Natural killer cell (primary cell): ENCODE measurements at regions not wholly inside any gene's neighbourhood (a gene's known extent, or its start where the extent isn't known, plus 50 kb on each side); places are given as distances from the start of the nearest gene placed in this dataset.

Experiments
- ATAC-seq, 3 donors: fragments of 150-1000 bp in 2 of 3; fragments of 200-7000 bp in 1 of 3; cut with Tn5 transposase; 1 replicate in 1 of 3; 2 replicates in 2 of 3; pipeline ENCODE4 v1.10.0; 2021; ENCODE audit warnings: mild to moderate bottlenecking in 2 of 3, moderate library complexity in 2 of 3
- DNase-seq, 2 donors: peaks; one replicate each; pipeline versions ENCODE4 v3.0.0 to v3.0.0-alpha.2; 2013 to 2021; ENCODE audit warnings: mixed read lengths in 1 of 2
- H3K27ac ChIP-seq: one replicate; pipeline ENCODE4 v1.5.1; 2013; ENCODE audit warnings: mild to moderate bottlenecking, low read length
- H3K27me3 ChIP-seq: one replicate; pipeline ENCODE4 v1.6.1; 2013; ENCODE audit warnings: low read length; ENCODE audit not compliant: control insufficient read depth, insufficient read depth
- H3K36me3 ChIP-seq: one replicate; pipeline ENCODE4 v1.6.1; 2013; ENCODE audit warnings: low read length; ENCODE audit not compliant: control insufficient read depth, insufficient read depth
- H3K4me1 ChIP-seq: one replicate; pipeline ENCODE4 v1.6.1; 2013; ENCODE audit warnings: low read length; ENCODE audit not compliant: control insufficient read depth, insufficient read depth
- H3K4me3 ChIP-seq: one replicate; pipeline ENCODE4 v1.5.1; 2013; ENCODE audit warnings: low read length
- H3K9me3 ChIP-seq: one replicate; pipeline ENCODE4 v1.6.1; 2013; ENCODE audit warnings: low read length; ENCODE audit not compliant: control insufficient read depth, insufficient read depth
- H3K27ac Mint-ChIP-seq, 2 donors: one replicate each; pipeline ENCODE4 v1.8.0; 2022; ENCODE audit warnings: mild to moderate bottlenecking in 2 of 2, mixed read lengths in 2 of 2, moderate library complexity in 1 of 2
- H3K27me3 Mint-ChIP-seq, 2 donors: one replicate each; pipeline ENCODE4 v1.8.0; 2022; ENCODE audit warnings: low read depth in 2 of 2, mixed read lengths in 2 of 2
- H3K36me3 Mint-ChIP-seq: one replicate; pipeline ENCODE4 v1.8.0; 2022; ENCODE audit warnings: mixed read lengths
- H3K4me1 Mint-ChIP-seq, 2 donors: one replicate each; pipeline ENCODE4 v1.8.0; 2022; ENCODE audit warnings: mixed read lengths in 2 of 2
- H3K4me3 Mint-ChIP-seq: one replicate; pipeline ENCODE4 v1.8.0; 2022; ENCODE audit warnings: mild to moderate bottlenecking, moderate library complexity, mixed read lengths
- H3K9me3 Mint-ChIP-seq, 2 donors: one replicate each; pipeline ENCODE4 v1.8.0; 2022; ENCODE audit warnings: mixed read lengths in 2 of 2
- CTCF ChIP-seq: fragments of 200-600 bp; IDR thresholded peaks from one replicate; pipeline ENCODE4 v1.8.0; 2022; ENCODE audit warnings: antibody characterized with exemption
- WGBS: methylation state at CpG from one replicate; pipeline ENCODE4 v1.1.7; 2013; ENCODE audit warnings: missing lambda C conversion rate; ENCODE audit not compliant: insufficient coverage; 5-methylcytosine and 5-hydroxymethylcytosine counted together
- intact Hi-C: fragments of 100-400 bp; cut with micrococcal nuclease; formaldehyde crosslinking; loops from one replicate; pipeline ENCODE4 v1.14.2; 2022

GRCh38 chr2:220147161-220148038 lies 520.0 kb downstream of the SLC4A3 start:
- no peak for TF ChIP-seq CTCF
- H3K27me3 Mint-ChIP-seq = no peaks in the 10 kb centered on the region
- no peak for ATAC-seq
- Histone ChIP-seq H3K27ac (no peak overlapping the region), H3K27me3 (no peaks in the 10 kb centered on the region), H3K9me3 (no peaks in the 10 kb centered on the region), H3K4me1 (no peaks in the 10 kb centered on the region), H3K4me3 (no peak overlapping the region), H3K36me3 (no peaks in the 10 kb centered on the region)
- DNase-seq = no peak
- H3K9me3 Mint-ChIP-seq = peaks cover 10 to 17% of the 10 kb centered on the region in 2 donors
- 91% methylated on average over 7 of the region's 7 CpGs for WGBS
- H3K36me3 Mint-ChIP-seq = no peaks in the 10 kb centered on the region
- no peak overlapping the region for H3K4me3 Mint-ChIP-seq
- H3K27ac Mint-ChIP-seq = no peak overlapping the region
- no peaks in the 10 kb centered on the region for H3K4me1 Mint-ChIP-seq
- intact Hi-C loops = no loop called here

GRCh38 chr2:220148471-220149248 lies 521.2 kb downstream of the SLC4A3 start:
- Histone ChIP-seq H3K27me3 (no peaks in the 10 kb centered on the region), H3K36me3 (no peaks in the 10 kb centered on the region), H3K4me1 (no peaks in the 10 kb centered on the region), H3K4me3 (no peak overlapping the region), H3K27ac (no peak overlapping the region), H3K9me3 (no peaks in the 10 kb centered on the region)
- no peak for TF ChIP-seq CTCF
- ATAC-seq (no peak), DNase-seq (no peak)
- Mint-ChIP-seq H3K4me1 (no peaks in the 10 kb centered on the region), H3K36me3 (no peaks in the 10 kb centered on the region), H3K4me3 (no peak overlapping the region), H3K9me3 (peaks cover 6 to 14% of the 10 kb centered on the region in 2 donors), H3K27me3 (no peaks in the 10 kb centered on the region), H3K27ac (no peak overlapping the region)
- intact Hi-C loops = no loop called here
- WGBS = 93% methylated on average over 8 of the region's 9 CpGs

- Histone ChIP-seq H3K9me3 (no peaks in the 10 kb centered on the region), H3K27me3 (no peaks in the 10 kb centered on the region), H3K36me3 (no peaks in the 10 kb centered on the region), H3K4me1 (no peaks in the 10 kb centered on the region), H3K27ac (no peak overlapping the region), H3K4me3 (no peak overlapping the region)
- Mint-ChIP-seq H3K4me1 (no peaks in the 10 kb centered on the region), H3K36me3 (no peaks in the 10 kb centered on the region), H3K27me3 (no peaks in the 10 kb centered on the region), H3K9me3 (peaks cover 0 to 5% of the 10 kb centered on the region in 2 donors), H3K27ac (no peak overlapping the region), H3K4me3 (no peak overlapping the region)
- intact Hi-C loops = no loop called here
- WGBS = 79% methylated on average over 2 of the region's 2 CpGs
- no peak for TF ChIP-seq CTCF
- ATAC-seq (no peak), DNase-seq (no peak)
These were observed 523.9 kb downstream of the SLC4A3 start for GRCh38 chr2:220151341-220151740.
